ENCODE measurements at regions not wholly inside any gene's neighbourhood (a gene's known extent, or its start where the extent isn't known, plus 50 kb on each side); places are given as distances from the start of the nearest gene placed in this dataset.

DNA sequence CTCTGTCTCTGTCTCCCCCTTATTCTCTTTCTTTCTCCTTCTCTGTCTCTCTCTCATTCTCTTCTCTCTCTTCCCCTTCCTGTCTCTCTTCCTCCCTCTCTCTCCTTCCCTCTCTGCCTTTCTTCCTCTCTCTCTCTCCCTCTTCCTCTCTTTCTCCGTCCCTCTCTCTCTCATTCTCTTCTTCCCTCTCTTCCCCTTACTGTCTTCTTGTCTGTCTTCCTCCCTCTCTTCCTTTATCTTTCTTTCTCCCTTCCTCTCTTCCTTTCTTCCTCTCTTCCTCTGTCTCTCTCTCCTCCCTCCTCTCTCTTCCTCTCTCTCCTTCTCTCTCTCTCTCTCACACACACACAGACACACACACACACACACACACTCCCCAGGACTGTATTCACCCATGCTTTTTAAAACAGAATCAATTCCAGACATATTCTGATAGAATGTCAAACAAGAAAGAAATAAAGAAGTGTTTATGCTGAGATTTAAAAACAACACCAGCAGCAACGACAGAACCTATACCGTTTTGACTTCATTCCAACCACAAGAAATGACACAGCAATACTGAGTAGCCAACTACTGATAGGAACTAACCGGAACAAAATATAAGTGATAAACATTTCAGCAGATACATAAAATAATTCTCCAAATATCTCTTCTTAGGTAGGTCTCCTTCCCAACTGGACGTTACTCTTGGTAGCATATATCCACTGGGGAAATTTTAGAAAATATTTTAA, 296.7 kb downstream of the ASMT start:
- TF ChIP-seq EZH2 (IDR thresholded peaks at IDR 0.05; ENCODE audit: borderline replicate concordance, insufficient read depth, low read depth, low read length, poor library complexity, severe bottlenecking): no peak
- TF ChIP-seq, protein P1, sequence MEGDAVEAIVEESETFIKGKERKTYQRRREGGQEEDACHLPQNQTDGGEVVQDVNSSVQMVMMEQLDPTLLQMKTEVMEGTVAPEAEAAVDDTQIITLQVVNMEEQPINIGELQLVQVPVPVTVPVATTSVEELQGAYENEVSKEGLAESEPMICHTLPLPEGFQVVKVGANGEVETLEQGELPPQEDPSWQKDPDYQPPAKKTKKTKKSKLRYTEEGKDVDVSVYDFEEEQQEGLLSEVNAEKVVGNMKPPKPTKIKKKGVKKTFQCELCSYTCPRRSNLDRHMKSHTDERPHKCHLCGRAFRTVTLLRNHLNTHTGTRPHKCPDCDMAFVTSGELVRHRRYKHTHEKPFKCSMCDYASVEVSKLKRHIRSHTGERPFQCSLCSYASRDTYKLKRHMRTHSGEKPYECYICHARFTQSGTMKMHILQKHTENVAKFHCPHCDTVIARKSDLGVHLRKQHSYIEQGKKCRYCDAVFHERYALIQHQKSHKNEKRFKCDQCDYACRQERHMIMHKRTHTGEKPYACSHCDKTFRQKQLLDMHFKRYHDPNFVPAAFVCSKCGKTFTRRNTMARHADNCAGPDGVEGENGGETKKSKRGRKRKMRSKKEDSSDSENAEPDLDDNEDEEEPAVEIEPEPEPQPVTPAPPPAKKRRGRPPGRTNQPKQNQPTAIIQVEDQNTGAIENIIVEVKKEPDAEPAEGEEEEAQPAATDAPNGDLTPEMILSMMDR (IDR thresholded peaks at IDR 0.05): no peak
- H3K9me3 Mint-ChIP-seq (ENCODE audit: insufficient read depth): peaks cover 4% of the 10 kb centered on the region
- Histone ChIP-seq H3K9me3 (ENCODE audit: control extremely low read depth in 1 of 3, control insufficient read depth in 2 of 3, insufficient read depth in 1 of 3, low read length in 2 of 3) (peaks cover 0 to 18% (median 3%) of the 10 kb centered on the region in 3 donors), H3K36me3 (replicated peaks in 1 of 2; ENCODE audit: control extremely low read depth in 1 of 2, control insufficient read depth in 1 of 2, extremely low read depth in 1 of 2, insufficient read depth in 2 of 2, low read length in 1 of 2) (no peaks in the 10 kb centered on the region), H3K27ac (ENCODE audit: low read length in 2 of 2) (no peak overlapping the region), H2AFZ (ENCODE audit: insufficient read depth, low read depth, low read length, poor library complexity, severe bottlenecking) (no peak overlapping the region), H3K4me3 (ENCODE audit: control extremely low read depth in 1 of 5, extremely low read depth in 1 of 5, insufficient read depth in 1 of 5, low read depth in 2 of 5, low read length in 4 of 5) (no peak overlapping the region), H3K27me3 (replicated peaks in 1 of 4; ENCODE audit: control extremely low read depth in 1 of 4, control insufficient read depth in 3 of 4, insufficient read depth in 4 of 4, low read length in 3 of 4) (peaks cover 0 to 7% (median 4%) of the 10 kb centered on the region in 4 experiments), H3K9ac (ENCODE audit: low read length) (no peak overlapping the region), H4K20me1 (ENCODE audit: control insufficient read depth, insufficient read depth, low read length, poor library complexity, severe bottlenecking) (no peaks in the 10 kb centered on the region), H3K79me2 (ENCODE audit: control insufficient read depth, insufficient read depth, low read length) (no peaks in the 10 kb centered on the region), H3K4me2 (replicated peaks; ENCODE audit: low read depth, low read length, poor library complexity, severe bottlenecking) (no peak overlapping the region), H3K4me1 (ENCODE audit: control insufficient read depth in 2 of 2, insufficient read depth in 2 of 2, low read length in 2 of 2) (no peaks in the 10 kb centered on the region)
- no peak for ATAC-seq (ENCODE audit: low read depth)
- 50% methylated on average over 1 of the region's 5 CpGs for WGBS (ENCODE audit: insufficient coverage)
- H3K4me1 Mint-ChIP-seq: peaks cover 8% of the 10 kb centered on the region
- intact Hi-C loops (cut with micrococcal nuclease): no loop called here
- H3K4me3 Mint-ChIP-seq: no peak overlapping the region
- H3K27me3 Mint-ChIP-seq: peaks cover 23% of the 10 kb centered on the region
- H3K27ac Mint-ChIP-seq: no peak overlapping the region
- POLR2A ChIA-PET: no interaction called here
- no peak for DNase-seq
- CTCF ChIA-PET: no interaction called here

DNA sequence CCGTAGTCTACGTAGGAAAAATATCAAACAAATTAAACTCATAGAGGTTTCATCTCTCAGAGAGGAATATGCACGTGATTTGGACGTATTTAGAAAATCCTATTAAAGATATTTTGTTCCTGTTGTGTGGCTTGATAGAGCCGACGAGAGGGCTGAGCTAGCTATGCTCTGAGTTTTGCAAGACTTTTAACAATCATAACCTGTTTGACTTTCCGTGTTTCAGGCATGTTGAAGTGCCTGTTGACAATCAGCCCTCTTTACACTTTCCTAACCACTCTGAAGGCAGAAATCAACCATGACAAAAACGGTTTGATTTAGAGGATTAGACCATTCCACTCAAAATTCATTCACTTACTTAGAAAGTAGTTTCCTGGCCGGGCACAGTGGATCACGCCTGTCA, 297.3 kb downstream of the ASMT start:
- Histone ChIP-seq H3K27ac (ENCODE audit: low read length in 2 of 2) (no peak overlapping the region), H3K79me2 (ENCODE audit: control insufficient read depth, insufficient read depth, low read length) (no peaks in the 10 kb centered on the region), H3K27me3 (replicated peaks in 1 of 4; ENCODE audit: control extremely low read depth in 1 of 4, control insufficient read depth in 3 of 4, insufficient read depth in 4 of 4, low read length in 3 of 4) (peaks cover 0 to 5% (median 2%) of the 10 kb centered on the region in 4 experiments), H2AFZ (ENCODE audit: insufficient read depth, low read depth, low read length, poor library complexity, severe bottlenecking) (no peak overlapping the region), H3K4me2 (replicated peaks; ENCODE audit: low read depth, low read length, poor library complexity, severe bottlenecking) (no peak overlapping the region), H3K4me3 (ENCODE audit: control extremely low read depth in 1 of 5, extremely low read depth in 1 of 5, insufficient read depth in 1 of 5, low read depth in 2 of 5, low read length in 4 of 5) (no peak overlapping the region), H3K9ac (ENCODE audit: low read length) (no peak overlapping the region), H4K20me1 (ENCODE audit: control insufficient read depth, insufficient read depth, low read length, poor library complexity, severe bottlenecking) (no peaks in the 10 kb centered on the region), H3K9me3 (ENCODE audit: control extremely low read depth in 1 of 3, control insufficient read depth in 2 of 3, insufficient read depth in 1 of 3, low read length in 2 of 3) (peaks cover 0 to 16% (median 2%) of the 10 kb centered on the region in 3 donors), H3K36me3 (replicated peaks in 1 of 2; ENCODE audit: control extremely low read depth in 1 of 2, control insufficient read depth in 1 of 2, extremely low read depth in 1 of 2, insufficient read depth in 2 of 2, low read length in 1 of 2) (no peaks in the 10 kb centered on the region), H3K4me1 (ENCODE audit: control insufficient read depth in 2 of 2, insufficient read depth in 2 of 2, low read length in 2 of 2) (no peaks in the 10 kb centered on the region)
- 95% methylated on average over 5 of the region's 10 CpGs for WGBS (ENCODE audit: insufficient coverage)
- ATAC-seq (ENCODE audit: low read depth): no peak
- no peak for DNase-seq
- Mint-ChIP-seq H3K27ac (no peak overlapping the region), H3K4me3 (no peak overlapping the region), H3K27me3 (peaks cover 21% of the 10 kb centered on the region), H3K4me1 (peaks cover 8% of the 10 kb centered on the region), H3K9me3 (ENCODE audit: insufficient read depth) (peaks cover 2% of the 10 kb centered on the region)
- intact Hi-C loops (cut with micrococcal nuclease): no loop called here
- CTCF ChIA-PET: no interaction called here
- POLR2A ChIA-PET: no interaction called here
- no peak for TF ChIP-seq EZH2 (IDR thresholded peaks at IDR 0.05; ENCODE audit: borderline replicate concordance, insufficient read depth, low read depth, low read length, poor library complexity, severe bottlenecking)
- TF ChIP-seq, protein P1 (IDR thresholded peaks at IDR 0.05): no peak
